OCI-LY3 (cell line): ENCODE measurements at regions not wholly inside any gene's neighbourhood (a gene's known extent, or its start where the extent isn't known, plus 50 kb on each side); places are given as distances from the start of the nearest gene placed in this dataset.

Experiments
- EZH2phosphoT487 ChIP-seq: fragments of 200-600 bp; shearing (Covaris generic); IDR thresholded peaks from 2 replicates; pipeline ENCODE4 v1.6.1; 2018; ENCODE audit warnings: antibody characterized with exemption, mixed run types, low read depth
- TF ChIP-seq, protein P1 (sequence below): fragments of 200-600, 300-600 bp; sonication (generic); IDR thresholded peaks from 2 replicates; pipeline ENCODE4 v1.5.1; 2014; ENCODE audit warnings: antibody characterized with exemption, low read length, low read depth

DNA sequence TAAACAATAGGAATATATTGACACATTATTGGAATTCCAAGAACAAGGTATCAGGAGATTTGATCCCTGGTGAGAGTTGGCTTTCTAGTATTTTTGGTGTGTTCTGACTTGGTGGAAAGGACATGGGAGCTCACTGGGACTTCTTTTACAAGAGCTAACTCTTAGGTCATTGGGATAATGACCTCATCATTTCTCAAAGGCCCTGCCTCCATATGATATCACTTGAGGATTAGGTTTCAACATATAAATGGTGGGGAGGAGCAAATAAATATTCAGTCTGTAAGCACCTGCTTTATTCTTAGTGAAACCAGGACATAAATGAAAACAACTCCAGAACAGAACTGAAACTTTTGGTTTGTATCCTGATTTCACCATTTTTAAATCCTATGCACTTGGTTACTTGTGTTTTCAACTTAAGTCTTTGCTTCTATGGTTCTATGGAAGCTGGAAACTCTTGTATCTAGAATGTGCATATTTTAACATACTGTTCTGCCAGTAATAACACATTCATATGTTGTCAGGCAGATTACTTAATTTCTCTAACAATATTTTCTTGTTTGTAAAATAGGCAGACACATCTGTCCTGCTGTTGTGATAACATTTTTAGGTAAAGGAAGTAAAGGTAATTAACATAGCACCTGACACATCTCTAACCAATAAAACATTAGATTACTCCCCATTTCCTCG is 1527.7 kb upstream of the CDH8 start:
- TF ChIP-seq EZH2phosphoT487 = no peak
- TF ChIP-seq, protein P1, sequence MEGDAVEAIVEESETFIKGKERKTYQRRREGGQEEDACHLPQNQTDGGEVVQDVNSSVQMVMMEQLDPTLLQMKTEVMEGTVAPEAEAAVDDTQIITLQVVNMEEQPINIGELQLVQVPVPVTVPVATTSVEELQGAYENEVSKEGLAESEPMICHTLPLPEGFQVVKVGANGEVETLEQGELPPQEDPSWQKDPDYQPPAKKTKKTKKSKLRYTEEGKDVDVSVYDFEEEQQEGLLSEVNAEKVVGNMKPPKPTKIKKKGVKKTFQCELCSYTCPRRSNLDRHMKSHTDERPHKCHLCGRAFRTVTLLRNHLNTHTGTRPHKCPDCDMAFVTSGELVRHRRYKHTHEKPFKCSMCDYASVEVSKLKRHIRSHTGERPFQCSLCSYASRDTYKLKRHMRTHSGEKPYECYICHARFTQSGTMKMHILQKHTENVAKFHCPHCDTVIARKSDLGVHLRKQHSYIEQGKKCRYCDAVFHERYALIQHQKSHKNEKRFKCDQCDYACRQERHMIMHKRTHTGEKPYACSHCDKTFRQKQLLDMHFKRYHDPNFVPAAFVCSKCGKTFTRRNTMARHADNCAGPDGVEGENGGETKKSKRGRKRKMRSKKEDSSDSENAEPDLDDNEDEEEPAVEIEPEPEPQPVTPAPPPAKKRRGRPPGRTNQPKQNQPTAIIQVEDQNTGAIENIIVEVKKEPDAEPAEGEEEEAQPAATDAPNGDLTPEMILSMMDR = no peak
